ENCODE measurements at regions not wholly inside any gene's neighbourhood (a gene's known extent, or its start where the extent isn't known, plus 50 kb on each side); places are given as distances from the start of the nearest gene placed in this dataset.
"Not testable (repeated sequence)": the region's sequence is repeated elsewhere in the genome, so short reads cannot be mapped to it uniquely, and the experiment has no call there.

DNA sequence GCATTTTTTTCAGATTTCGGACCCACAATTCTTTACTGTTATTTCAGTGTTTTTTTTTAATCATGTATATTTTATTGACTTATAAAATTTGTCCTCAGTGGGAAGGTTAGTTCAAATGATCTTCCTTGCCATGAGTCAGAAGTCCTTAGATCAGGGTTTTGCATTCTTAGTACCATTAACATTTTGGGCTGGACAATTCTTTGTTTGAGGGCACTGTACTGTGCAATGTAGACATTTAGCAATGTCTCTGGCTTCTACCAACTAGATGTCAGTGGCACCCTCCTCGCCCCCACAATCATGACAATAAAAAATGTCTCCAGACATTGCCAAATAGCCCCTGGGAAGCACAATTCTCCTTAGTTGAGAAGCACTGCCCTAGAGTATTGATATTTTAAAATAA lies 176.6 kb downstream of the VEGFC start:
- Mint-ChIP-seq H3K27ac (ENCODE audit: unreplicated experiment) (no peak overlapping the region), H3K4me1 (no peaks in the 10 kb centered on the region), H3K27me3 (ENCODE audit: low read depth) (no peaks in the 10 kb centered on the region), H3K9me3 (peaks cover 2% of the 10 kb centered on the region), H3K4me3 (no peak overlapping the region), H3K36me3 (ENCODE audit: low read depth) (no peaks in the 10 kb centered on the region)
- DNase-seq (ENCODE audit: low read depth, low spot score) = no peak
- TF ChIP-seq, protein P1, sequence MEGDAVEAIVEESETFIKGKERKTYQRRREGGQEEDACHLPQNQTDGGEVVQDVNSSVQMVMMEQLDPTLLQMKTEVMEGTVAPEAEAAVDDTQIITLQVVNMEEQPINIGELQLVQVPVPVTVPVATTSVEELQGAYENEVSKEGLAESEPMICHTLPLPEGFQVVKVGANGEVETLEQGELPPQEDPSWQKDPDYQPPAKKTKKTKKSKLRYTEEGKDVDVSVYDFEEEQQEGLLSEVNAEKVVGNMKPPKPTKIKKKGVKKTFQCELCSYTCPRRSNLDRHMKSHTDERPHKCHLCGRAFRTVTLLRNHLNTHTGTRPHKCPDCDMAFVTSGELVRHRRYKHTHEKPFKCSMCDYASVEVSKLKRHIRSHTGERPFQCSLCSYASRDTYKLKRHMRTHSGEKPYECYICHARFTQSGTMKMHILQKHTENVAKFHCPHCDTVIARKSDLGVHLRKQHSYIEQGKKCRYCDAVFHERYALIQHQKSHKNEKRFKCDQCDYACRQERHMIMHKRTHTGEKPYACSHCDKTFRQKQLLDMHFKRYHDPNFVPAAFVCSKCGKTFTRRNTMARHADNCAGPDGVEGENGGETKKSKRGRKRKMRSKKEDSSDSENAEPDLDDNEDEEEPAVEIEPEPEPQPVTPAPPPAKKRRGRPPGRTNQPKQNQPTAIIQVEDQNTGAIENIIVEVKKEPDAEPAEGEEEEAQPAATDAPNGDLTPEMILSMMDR (conservative IDR thresholded peaks at IDR 0.05) = no peak

DNA sequence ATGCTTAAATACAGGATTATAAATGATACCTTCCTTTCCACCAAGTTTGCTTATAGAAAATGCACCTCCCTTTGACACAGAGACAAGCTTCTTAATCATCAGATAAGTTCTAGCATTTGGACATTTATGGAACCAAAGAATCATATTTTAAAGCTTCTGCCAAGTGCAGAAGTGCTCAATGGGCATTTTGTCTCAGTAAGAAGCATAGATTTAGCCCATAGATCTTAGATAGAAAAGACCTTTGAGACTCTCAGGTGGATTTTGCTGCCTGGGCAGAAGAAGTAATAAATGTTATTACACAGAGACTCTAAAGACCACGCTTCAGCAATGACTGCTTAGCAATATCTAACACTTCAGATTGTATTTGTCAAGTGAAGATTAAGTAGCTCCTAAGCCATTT lies 174.6 kb downstream of the VEGFC start:
- H3K27me3 Mint-ChIP-seq (ENCODE audit: low read depth) = no peaks in the 10 kb centered on the region
- peaks cover 2% of the 10 kb centered on the region for H3K9me3 Mint-ChIP-seq
- TF ChIP-seq, protein P1 (conservative IDR thresholded peaks at IDR 0.05) = no peak
- H3K36me3 Mint-ChIP-seq (ENCODE audit: low read depth) = no peaks in the 10 kb centered on the region
- no peak overlapping the region for H3K27ac Mint-ChIP-seq (ENCODE audit: unreplicated experiment)
- H3K4me3 Mint-ChIP-seq = no peak overlapping the region
- DNase-seq (ENCODE audit: low read depth, low spot score) = no peak
- H3K4me1 Mint-ChIP-seq = no peaks in the 10 kb centered on the region

DNA sequence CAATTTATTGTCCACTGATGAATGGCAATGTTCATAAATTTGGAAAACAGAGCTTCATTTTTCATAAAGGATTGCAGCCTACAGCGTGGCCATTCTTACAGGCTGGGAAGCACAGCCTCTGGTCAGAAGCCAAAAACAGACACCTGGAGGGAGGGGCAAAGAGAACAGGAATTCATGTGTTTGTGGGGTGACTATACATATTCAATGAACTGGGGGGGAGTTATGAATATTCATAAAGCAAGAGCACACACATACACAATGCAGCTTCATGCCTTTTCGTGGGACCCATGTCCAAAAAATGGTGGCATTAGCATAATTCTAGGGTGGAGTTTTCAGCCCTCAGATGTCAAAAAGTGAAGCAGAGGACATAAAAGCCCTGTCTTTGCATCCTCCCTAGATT lies 173.3 kb downstream of the VEGFC start:
- Mint-ChIP-seq H3K27me3 (ENCODE audit: low read depth) (no peaks in the 10 kb centered on the region), H3K36me3 (ENCODE audit: low read depth) (no peaks in the 10 kb centered on the region), H3K4me3 (no peak overlapping the region), H3K9me3 (peaks cover 2% of the 10 kb centered on the region), H3K4me1 (no peaks in the 10 kb centered on the region), H3K27ac (ENCODE audit: unreplicated experiment) (no peak overlapping the region)
- no peak for DNase-seq (ENCODE audit: low read depth, low spot score)
- TF ChIP-seq, protein P1 (conservative IDR thresholded peaks at IDR 0.05) = no peak

DNA sequence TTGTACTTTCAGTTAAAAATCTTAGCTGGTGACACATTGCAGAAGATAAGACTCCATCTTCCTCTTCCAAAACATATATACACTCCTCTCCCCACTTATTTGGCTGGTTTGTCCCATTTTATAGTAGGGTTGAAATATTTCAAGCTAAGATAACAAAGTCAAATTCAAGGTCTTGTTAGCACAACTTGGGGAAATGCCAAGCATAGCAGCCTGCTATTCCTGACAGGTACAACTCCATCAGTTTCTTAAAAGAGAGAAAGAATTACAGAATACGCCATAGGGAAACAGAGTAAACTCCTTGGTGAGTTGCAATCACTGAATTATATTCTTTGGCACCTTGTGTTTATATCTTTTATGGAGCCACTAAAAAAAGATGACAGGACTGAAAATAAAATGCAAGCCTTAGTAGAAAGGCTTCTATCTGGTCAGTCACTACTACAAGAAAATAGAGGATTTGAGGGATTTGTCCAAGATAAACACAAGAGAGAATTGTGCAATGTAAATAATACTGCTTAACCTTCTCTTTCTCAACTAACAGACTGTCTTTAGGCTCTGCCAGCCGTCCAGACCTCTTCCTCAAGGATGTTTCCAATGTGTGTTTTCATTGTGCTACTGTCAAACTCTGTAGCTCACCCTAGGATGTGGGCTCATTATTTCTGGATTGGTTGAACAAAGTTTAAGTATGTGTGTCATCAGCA lies 170.3 kb downstream of the VEGFC start:
- Mint-ChIP-seq H3K9me3 (no peaks in the 10 kb centered on the region), H3K27ac (ENCODE audit: unreplicated experiment) (no peak overlapping the region), H3K27me3 (ENCODE audit: low read depth) (no peaks in the 10 kb centered on the region), H3K4me3 (no peak overlapping the region), H3K4me1 (no peaks in the 10 kb centered on the region), H3K36me3 (ENCODE audit: low read depth) (no peaks in the 10 kb centered on the region)
- TF ChIP-seq, protein P1 (conservative IDR thresholded peaks at IDR 0.05) = no peak
- no peak for DNase-seq (ENCODE audit: low read depth, low spot score)

DNA sequence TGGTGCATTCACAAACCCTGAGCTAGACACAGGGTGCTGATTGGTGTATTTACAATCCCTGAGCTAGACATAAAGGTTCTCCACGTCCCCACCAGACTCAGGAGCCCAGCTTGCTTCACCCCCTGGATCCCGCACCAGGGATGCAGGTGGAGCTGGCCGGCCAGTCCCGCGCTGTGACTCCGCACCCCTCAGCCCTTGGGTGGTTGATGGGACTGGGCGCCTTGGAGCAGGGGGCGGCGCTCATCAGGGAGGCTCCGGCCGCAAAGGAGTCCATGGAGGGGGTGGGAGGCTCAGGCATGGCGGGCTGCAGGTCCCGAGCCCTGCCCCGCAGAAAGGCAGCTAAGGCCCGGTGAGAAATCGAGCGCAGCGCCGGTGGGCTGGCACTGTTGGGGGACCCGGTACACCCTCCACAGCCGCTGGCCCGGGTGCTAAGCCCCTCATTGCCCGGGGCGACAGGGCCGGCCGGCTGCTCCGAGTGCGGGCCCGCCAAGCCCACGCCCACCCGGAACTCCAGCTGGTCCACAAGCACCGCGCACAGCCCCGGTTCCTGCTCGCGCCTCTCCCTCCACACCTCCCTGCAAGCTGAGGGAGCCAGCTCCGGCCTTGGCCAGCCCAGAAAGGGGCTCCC lies 167.6 kb downstream of the VEGFC start:
- not testable (repeated sequence) for H3K36me3 Mint-ChIP-seq (ENCODE audit: low read depth); DNase-seq (ENCODE audit: low read depth, low spot score); H3K27ac Mint-ChIP-seq (ENCODE audit: unreplicated experiment); H3K4me1 Mint-ChIP-seq; H3K9me3 Mint-ChIP-seq; H3K27me3 Mint-ChIP-seq (ENCODE audit: low read depth); H3K4me3 Mint-ChIP-seq

DNA sequence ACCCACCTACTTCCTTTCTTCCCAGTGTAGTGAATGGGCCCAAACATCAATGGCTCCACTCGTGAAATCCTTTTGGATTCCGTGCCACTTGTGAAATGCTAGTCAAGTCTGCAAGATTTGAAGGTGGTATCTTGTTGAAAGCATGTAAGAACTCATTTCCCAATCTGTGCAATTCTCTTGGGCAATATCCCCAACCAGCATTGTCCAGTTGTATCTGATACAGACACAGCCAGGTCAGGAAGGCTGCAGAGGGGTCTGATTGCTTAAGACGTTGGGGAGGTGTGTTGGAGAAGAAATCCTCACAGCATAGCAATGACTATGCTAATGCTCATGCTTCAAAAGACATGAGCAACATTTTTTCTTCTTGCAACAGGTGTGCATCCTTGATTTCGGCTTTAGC lies 164.8 kb downstream of the VEGFC start:
- no peak for DNase-seq (ENCODE audit: low read depth, low spot score)
- Mint-ChIP-seq H3K36me3 (ENCODE audit: low read depth) (no peaks in the 10 kb centered on the region), H3K27ac (ENCODE audit: unreplicated experiment) (no peak overlapping the region), H3K4me3 (no peak overlapping the region), H3K9me3 (no peaks in the 10 kb centered on the region), H3K27me3 (ENCODE audit: low read depth) (no peaks in the 10 kb centered on the region), H3K4me1 (no peaks in the 10 kb centered on the region)
- TF ChIP-seq, protein P1 (conservative IDR thresholded peaks at IDR 0.05) = no peak

Data from neural crest cell (in vitro differentiated cells).